K562 (cell line): ENCODE measurements at regions not wholly inside any gene's neighbourhood (a gene's known extent, or its start where the extent isn't known, plus 50 kb on each side); places are given as distances from the start of the nearest gene placed in this dataset.

ENCODE experiments used
- ATAC-seq: fragments of 200-7000 bp; cut with Tn5 transposase; 3 replicates; pipeline ENCODE4 v1.9.1; 2020; ENCODE audit warnings: moderate library complexity
- BruUV-seq: library from RNA; stranded (reverse); fragments of 400-500 nt; replicated peaks from 2 replicates; lab custom pipeline; 2021; lab: Mats Ljungman, UMichigan
- CTCF ChIA-PET: fragments of 300-600 bp; formaldehyde crosslinking; extraction: SDS; loops from one replicate; lab custom pipeline; 2021; ENCODE audit warnings: low intra/inter-chr PET ratio; lab: Yijun Ruan, JAX
- POLR2A ChIA-PET: fragments of 300-600, 350-650 bp; sonication (Branson Sonifier 250); formaldehyde crosslinking; extraction: SDS; loops from one replicate; lab custom pipeline; 2021; ENCODE audit warnings: antibody characterized with exemption, inconsistent platforms; lab: Yijun Ruan, JAX
- DNase-seq, 4 experiments: peaks; one replicate each; pipeline versions ENCODE4 v3.0.0 to v3.0.0-alpha.2; 2011 to 2018; ENCODE audit warnings: low spot score in 3 of 4, mixed read lengths in 3 of 4; ENCODE audit errors: extremely low read depth in 1 of 4
- FAIRE-seq: peaks from 2 replicates; lab custom pipeline; 2011; peaks lifted over from hg19 to GRCh38; lab: Jason Lieb, UNC
- H2AFZ ChIP-seq: 2 replicates; pipeline ENCODE4 v1.6.0; 2011; ENCODE audit warnings: low read depth, low read length, control low read depth, inconsistent platforms
- H3K27ac ChIP-seq: fragments of 200-600 bp; 3 replicates; pipeline ENCODE4 v1.8.0; 2011; ENCODE audit warnings: low read depth, mild to moderate bottlenecking, control low read depth, inconsistent platforms, low read length, moderate library complexity, mixed read lengths; ENCODE audit errors: extremely low read depth
- H3K27me3 ChIP-seq, 2 experiments: fragments of 300-600 bp in 1 of 2; 2 replicates in 1 of 2; 3 replicates in 1 of 2; pipeline versions ENCODE4 v1.6.0 to v1.8.0; 2011; ENCODE audit warnings: inconsistent platforms in 2 of 2, low read length in 2 of 2, mild to moderate bottlenecking in 1 of 2, mixed read lengths in 1 of 2, moderate library complexity in 1 of 2; ENCODE audit not compliant: control insufficient read depth in 2 of 2, insufficient read depth in 2 of 2
- H3K36me3 ChIP-seq: fragments of 300-600 bp; 3 replicates; pipeline ENCODE4 v1.8.0; 2011; ENCODE audit warnings: mild to moderate bottlenecking, low read length, inconsistent platforms; ENCODE audit not compliant: control insufficient read depth, insufficient read depth
- H3K4me1 ChIP-seq, 2 experiments: fragments of 200-600 bp in 1 of 2; replicated peaks in 1 of 2; 2 replicates in 1 of 2; 3 replicates in 1 of 2; pipeline versions ENCODE4 v1.5.1 to v1.8.0; 2011; ENCODE audit warnings: inconsistent platforms in 2 of 2, low read length in 2 of 2, mild to moderate bottlenecking in 1 of 2, mixed read lengths in 1 of 2, moderate library complexity in 1 of 2; ENCODE audit not compliant: control insufficient read depth in 2 of 2, insufficient read depth in 2 of 2
- H3K4me2 ChIP-seq: 2 replicates; pipeline ENCODE4 v1.6.1; 2011; ENCODE audit warnings: low read length, control low read depth, inconsistent platforms, mixed read lengths; ENCODE audit not compliant: insufficient read depth
- H3K4me3 ChIP-seq: fragments of 200-600 bp; sonication (generic), shearing (Covaris generic); 2 replicates; pipeline ENCODE4 v1.5.1; 2016; ENCODE audit warnings: control low read depth, inconsistent platforms
- H3K79me2 ChIP-seq: fragments of 200-600 bp; 3 replicates; pipeline ENCODE4 v1.8.0; 2011; ENCODE audit warnings: low read length, inconsistent platforms; ENCODE audit not compliant: control insufficient read depth, insufficient read depth
- H3K9ac ChIP-seq, 2 experiments: 2 replicates each; pipeline versions ENCODE4 v1.6.0 to v1.6.1; 2011; ENCODE audit warnings: low read depth in 2 of 2, low read length in 2 of 2, control low read depth in 1 of 2, inconsistent platforms in 1 of 2, mild to moderate bottlenecking in 1 of 2, mixed read lengths in 1 of 2; ENCODE audit not compliant: insufficient read depth in 1 of 2
- H3K9me1 ChIP-seq: one replicate; pipeline ENCODE4 v1.6.0; 2011; ENCODE audit warnings: inconsistent platforms, mild to moderate bottlenecking, low read length, moderate library complexity; ENCODE audit not compliant: control insufficient read depth, insufficient read depth
- H3K9me3 ChIP-seq: replicated peaks from 2 replicates; pipeline ENCODE4 v1.5.1; 2011; ENCODE audit warnings: low read depth, low read length, inconsistent platforms; ENCODE audit not compliant: control insufficient read depth, insufficient read depth
- H4K20me1 ChIP-seq: replicated peaks from 2 replicates; pipeline ENCODE4 v1.6.1; 2011; ENCODE audit warnings: low read length, inconsistent platforms, mixed read lengths; ENCODE audit not compliant: control insufficient read depth, insufficient read depth
- BHLHE40 ChIP-seq: IDR thresholded peaks from 2 replicates; pipeline ENCODE4 v1.6.1; 2011; ENCODE audit warnings: low read length, improper control_type of control experiment
- CEBPG ChIP-seq, 3 experiments: fragments of 200-800 bp in 1 of 3; sonication (Bioruptor generic) in 1 of 3; sonication (generic) in 1 of 3; formaldehyde crosslinking in 1 of 3; IDR thresholded peaks in 2 of 3; conservative IDR thresholded peaks in 1 of 3; 2 replicates each; pipeline versions ENCODE4 v1.6.1 to v1.8.0; 2016 to 2022; ENCODE audit warnings: missing compliant biosample characterization in 2 of 3, missing genetic modification characterization in 2 of 3, mild to moderate bottlenecking in 1 of 3, missing genetic modification reagents in 1 of 3
- DACH1 ChIP-seq: fragments of 450-650 bp; IDR thresholded peaks from 2 replicates; pipeline ENCODE4 v1.6.1; 2018; ENCODE audit not compliant: partially characterized antibody
- FOSL1 ChIP-seq: fragments of 200-800 bp; sonication (Bioruptor generic); conservative IDR thresholded peaks from 2 replicates; pipeline ENCODE4 v1.6.1; 2016; ENCODE audit warnings: missing genetic modification characterization, missing compliant biosample characterization
- FOXJ2 ChIP-seq: fragments of 200-800 bp; sonication (Bioruptor generic); IDR thresholded peaks from 2 replicates; pipeline ENCODE4 v1.6.1; 2016; ENCODE audit warnings: missing genetic modification characterization, missing compliant biosample characterization
- MIER1 ChIP-seq: fragments of 450-650 bp; IDR thresholded peaks from 2 replicates; pipeline ENCODE4 v1.6.1; 2016; ENCODE audit warnings: antibody characterized with exemption, mild to moderate bottlenecking, low read depth
- SREBF1 ChIP-seq: fragments of 150-350 bp; IDR thresholded peaks from 2 replicates; pipeline ENCODE4 v1.6.1; 2014; ENCODE audit warnings: antibody characterized with exemption, low read depth, low read length, borderline replicate concordance
- TBL1XR1 ChIP-seq, 2 experiments: IDR thresholded peaks; 2 replicates each; pipeline ENCODE4 v1.6.1; 2012; ENCODE audit warnings: improper control_type of control experiment in 2 of 2, low read length in 2 of 2, mild to moderate bottlenecking in 1 of 2
- ZFP1 ChIP-seq: fragments of 450-650 bp; formaldehyde crosslinking; IDR thresholded peaks from 2 replicates; pipeline ENCODE4 v1.4.0; 2020; ENCODE audit warnings: mild to moderate bottlenecking, mixed read lengths
- ZNF277 ChIP-seq: fragments of 250-450 bp; sonication (Bioruptor Pico); IDR thresholded peaks from 2 replicates; pipeline ENCODE4 v1.8.0; 2022; ENCODE audit warnings: inconsistent platforms, mild to moderate bottlenecking, moderate library complexity, borderline replicate concordance
- WGBS: fragments of 100-300 bp; shearing (Covaris generic); methylation state at CpG from one replicate; pipeline ENCODE4 v1.1.6; 2016; ENCODE audit warnings: low coverage, mixed read lengths; ENCODE audit not compliant: insufficient coverage; ENCODE audit errors: missing lambda C conversion rate; 5-methylcytosine and 5-hydroxymethylcytosine counted together
- in situ Hi-C: fragments of 300-500 bp; cut with MboI; formaldehyde crosslinking; loops from 4 replicates; pipeline ENCODE4 v1.15.0; 2018; ENCODE audit warnings: inconsistent platforms, mixed read lengths
- intact Hi-C: fragments of 100-400 bp; cut with micrococcal nuclease; formaldehyde crosslinking; loops from 2 replicates; pipeline ENCODE4 v1.14.2; 2022

- TF ChIP-seq FOSL1 (tag) = peak; percentile 81
These were observed 89.9 kb downstream of the FTHL17 start (continued) for GRCh38 chrX:30981968-30982367.

- no peaks in the 10 kb centered on the region for H3K79me2 ChIP-seq
- H3K36me3 ChIP-seq = no peaks in the 10 kb centered on the region
- 13% methylated on average over 1 of the region's 1 CpG for WGBS
- TF ChIP-seq CEBPG (CRISPR knock-in tag; IDR thresholded peaks at IDR 0.05) (no peak), CEBPG (tag; conservative IDR thresholded peaks at IDR 0.05 in 1 of 2, IDR thresholded peaks at IDR 0.05 in 1 of 2) (no peak), FOXJ2 (no peak), ZFP1 (no peak), TBL1XR1 (IDR thresholded peaks at IDR 0.05; ENCODE audit: low read length in 2 of 2) (no peak), DACH1 (no peak), SREBF1 (no peak), BHLHE40 (no peak), ZNF277 (no peak), MIER1 (no peak)
- ATAC-seq (no peak), FAIRE-seq (no peak), DNase-seq (no peak)
- H3K9me3 ChIP-seq = no peaks in the 10 kb centered on the region
- intact Hi-C loops = no loop called here
- in situ Hi-C loops = no loop called here
- H3K9ac ChIP-seq = no peak overlapping the region
- no TSS peak for BruUV-seq
- no peak overlapping the region for H3K4me2 ChIP-seq
- ChIA-PET CTCF (no interaction called here), POLR2A (no interaction called here)
- H3K4me1 ChIP-seq = peaks cover 0 to 10% of the 10 kb centered on the region in 2 experiments; a peak in 2 of 5 replicates
- H3K27ac ChIP-seq = no peak overlapping the region
- no peak overlapping the region for H2AFZ ChIP-seq
- H3K9me1 ChIP-seq = no peaks in the 10 kb centered on the region
- no peak overlapping the region for H3K4me3 ChIP-seq
- H4K20me1 ChIP-seq = no peaks in the 10 kb centered on the region
- no peaks in the 10 kb centered on the region for H3K27me3 ChIP-seq
These were observed 90.2 kb upstream of the TAB3 start for GRCh38 chrX:30979271-30979670.
